ENCODE measurements at regions not wholly inside any gene's neighbourhood (a gene's known extent, or its start where the extent isn't known, plus 50 kb on each side); places are given as distances from the start of the nearest gene placed in this dataset.
A peak's percentile ranks its signal among the peaks of the same experiment; 100 is the strongest.

- Histone ChIP-seq H3K9me3 (ENCODE audit: severe bottlenecking) (no peaks in the 10 kb centered on the region), H3K36me3 (ENCODE audit: low read depth) (no peaks in the 10 kb centered on the region), H3K27ac (ENCODE audit: poor library complexity, severe bottlenecking) (no peak overlapping the region), H3K4me1 (ENCODE audit: insufficient read depth, poor library complexity, severe bottlenecking) (no peaks in the 10 kb centered on the region), H3K27me3 (ENCODE audit: insufficient read depth, poor library complexity, severe bottlenecking) (peaks cover 8% of the 10 kb centered on the region), H3K4me3 (ENCODE audit: severe bottlenecking) (no peak overlapping the region)
- ATAC-seq (ENCODE audit: low read depth): no peak
- no peak for TF ChIP-seq CTCF (IDR thresholded peaks at IDR 0.05; ENCODE audit: poor library complexity, severe bottlenecking)
- no peak for DNase-seq (ENCODE audit: low spot score)
Observed at GRCh38 chr9:126556560-126557250, 57.0 kb upstream of the LMX1B start.

GRCh38 chr9:126558051-126558665 lies 55.6 kb upstream of the LMX1B start:
- Histone ChIP-seq H3K27me3 (ENCODE audit: insufficient read depth, poor library complexity, severe bottlenecking) (peaks cover 8% of the 10 kb centered on the region), H3K4me3 (ENCODE audit: severe bottlenecking) (no peak overlapping the region), H3K9me3 (ENCODE audit: severe bottlenecking) (no peaks in the 10 kb centered on the region), H3K36me3 (ENCODE audit: low read depth) (no peaks in the 10 kb centered on the region), H3K4me1 (ENCODE audit: insufficient read depth, poor library complexity, severe bottlenecking) (no peaks in the 10 kb centered on the region), H3K27ac (ENCODE audit: poor library complexity, severe bottlenecking) (no peak overlapping the region)
- DNase-seq (ENCODE audit: low spot score) (no peak), ATAC-seq (ENCODE audit: low read depth) (peak; percentile 88)
- TF ChIP-seq CTCF (IDR thresholded peaks at IDR 0.05; ENCODE audit: poor library complexity, severe bottlenecking): peak; percentile 86

GRCh38 chr9:126559296-126559695 lies 54.4 kb upstream of the LMX1B start:
- TF ChIP-seq CTCF (IDR thresholded peaks at IDR 0.05; ENCODE audit: poor library complexity, severe bottlenecking): no peak
- no peak overlapping the region for H3K27ac ChIP-seq (ENCODE audit: poor library complexity, severe bottlenecking)
- H3K4me3 ChIP-seq (ENCODE audit: severe bottlenecking): no peak overlapping the region
- no peak for DNase-seq (ENCODE audit: low spot score)
- peaks cover 8% of the 10 kb centered on the region for H3K27me3 ChIP-seq (ENCODE audit: insufficient read depth, poor library complexity, severe bottlenecking)
- ATAC-seq (ENCODE audit: low read depth): no peak
- H3K36me3 ChIP-seq (ENCODE audit: low read depth): no peaks in the 10 kb centered on the region
- no peaks in the 10 kb centered on the region for H3K9me3 ChIP-seq (ENCODE audit: severe bottlenecking)
- no peaks in the 10 kb centered on the region for H3K4me1 ChIP-seq (ENCODE audit: insufficient read depth, poor library complexity, severe bottlenecking)

GRCh38 chr9:126561582-126561981 lies 52.1 kb upstream of the LMX1B start:
- no peak overlapping the region for H3K4me3 ChIP-seq (ENCODE audit: severe bottlenecking)
- H3K27ac ChIP-seq (ENCODE audit: poor library complexity, severe bottlenecking): no peak overlapping the region
- TF ChIP-seq CTCF (IDR thresholded peaks at IDR 0.05; ENCODE audit: poor library complexity, severe bottlenecking): no peak
- no peaks in the 10 kb centered on the region for H3K9me3 ChIP-seq (ENCODE audit: severe bottlenecking)
- H3K4me1 ChIP-seq (ENCODE audit: insufficient read depth, poor library complexity, severe bottlenecking): no peaks in the 10 kb centered on the region
- peaks cover 8% of the 10 kb centered on the region for H3K27me3 ChIP-seq (ENCODE audit: insufficient read depth, poor library complexity, severe bottlenecking)
- ATAC-seq (ENCODE audit: low read depth) (no peak), DNase-seq (ENCODE audit: low spot score) (no peak)
- no peaks in the 10 kb centered on the region for H3K36me3 ChIP-seq (ENCODE audit: low read depth)

- Histone ChIP-seq H3K27ac (ENCODE audit: poor library complexity, severe bottlenecking) (no peak overlapping the region), H3K4me1 (ENCODE audit: insufficient read depth, poor library complexity, severe bottlenecking) (no peaks in the 10 kb centered on the region), H3K36me3 (ENCODE audit: low read depth) (no peaks in the 10 kb centered on the region), H3K4me3 (ENCODE audit: severe bottlenecking) (no peak overlapping the region), H3K27me3 (ENCODE audit: insufficient read depth, poor library complexity, severe bottlenecking) (peaks cover 8% of the 10 kb centered on the region), H3K9me3 (ENCODE audit: severe bottlenecking) (no peaks in the 10 kb centered on the region)
- TF ChIP-seq CTCF (IDR thresholded peaks at IDR 0.05; ENCODE audit: poor library complexity, severe bottlenecking): no peak
- DNase-seq (ENCODE audit: low spot score) (no peak), ATAC-seq (ENCODE audit: low read depth) (peak; percentile 10; the same call in 1 of the 3 replicates)
Observed at GRCh38 chr9:126563556-126563955, 50.2 kb upstream of the LMX1B start.
